HCT116 (cell line): ENCODE measurements at regions not wholly inside any gene's neighbourhood (a gene's known extent, or its start where the extent isn't known, plus 50 kb on each side); places are given as distances from the start of the nearest gene placed in this dataset.

Experiments
- ATAC-seq: fragments of 200-7000 bp; cut with Tn5 transposase; 2 replicates; pipeline ENCODE4 v1.9.1; 2020; ENCODE audit warnings: mild to moderate bottlenecking, moderate library complexity
- BruUV-seq: library from RNA; stranded (reverse); fragments of 400-500 nt; replicated peaks from 2 replicates; lab custom pipeline; 2021; lab: Mats Ljungman, UMichigan
- CTCF ChIA-PET: fragments of 300-600 bp; sonication (Branson Sonifier 250); formaldehyde crosslinking; loops from one replicate; lab custom pipeline; 2021; ENCODE audit warnings: antibody characterized with exemption; lab: Charles Lee
- POLR2A ChIA-PET: fragments of 300-600, 350-600 bp; sonication (Branson Sonifier 250); formaldehyde crosslinking; loops from one replicate; lab custom pipeline; 2021; ENCODE audit warnings: antibody characterized with exemption; lab: Charles Lee
- RAD21 ChIA-PET, 2 experiments: fragments of 300-600 bp; sonication (Branson Sonifier 250); formaldehyde crosslinking; loops; one replicate each; lab custom pipeline; 2023; ENCODE audit warnings: low total read pairs in 2 of 2; ENCODE audit not compliant: uncharacterized antibody in 2 of 2, unreplicated experiment in 2 of 2, low non-redundant PET in 1 of 2; lab: Charles Lee
- DNase-seq: peaks from one replicate; pipeline ENCODE4 v3.0.0-alpha.2; 2010; ENCODE audit warnings: low read depth, low spot score
- H2AFZ ChIP-seq: fragments of 200-600 bp; shearing (Covaris generic), sonication (generic); 2 replicates; pipeline ENCODE4 v1.6.1; 2017; ENCODE audit warnings: low read depth, mixed run types, mixed read lengths, antibody characterized with exemption, low read length; ENCODE audit not compliant: poor library complexity, severe bottlenecking
- H3K27ac ChIP-seq: 2 replicates; pipeline ENCODE4 v1.5.1; 2012; ENCODE audit warnings: low read depth, low read length
- H3K27me3 ChIP-seq: fragments of 200-600 bp; sonication (generic); 2 replicates; pipeline ENCODE4 v1.6.1; 2016; ENCODE audit warnings: mixed run types, low read length, mixed read lengths; ENCODE audit not compliant: insufficient read depth
- H3K36me3 ChIP-seq, 2 experiments: fragments of 200-500 bp in 1 of 2; fragments of 200-600 bp in 1 of 2; sonication (Bioruptor generic) in 1 of 2; sonication (generic) in 1 of 2; 2 replicates each; pipeline versions ENCODE4 v1.5.1 to v1.6.1; 2014 to 2016; ENCODE audit warnings: low read length in 2 of 2, inconsistent platforms in 1 of 2, mixed read lengths in 1 of 2, mixed run types in 1 of 2; ENCODE audit not compliant: insufficient read depth in 2 of 2, control insufficient read depth in 1 of 2
- H3K4me1 ChIP-seq, 2 experiments: fragments of 200-600 bp in 1 of 2; sonication (generic) in 1 of 2; 2 replicates each; pipeline versions ENCODE4 v1.5.1 to v1.6.1; 2012 to 2017; ENCODE audit warnings: low read length in 2 of 2, inconsistent platforms in 1 of 2, mild to moderate bottlenecking in 1 of 2, mixed read lengths in 1 of 2, mixed run types in 1 of 2, moderate library complexity in 1 of 2; ENCODE audit not compliant: insufficient read depth in 2 of 2, control insufficient read depth in 1 of 2
- H3K4me2 ChIP-seq: fragments of 200-600 bp; sonication (generic); 2 replicates; pipeline ENCODE4 v1.6.1; 2017; ENCODE audit warnings: mixed run types, low read length, mixed read lengths
- H3K4me3 ChIP-seq, 2 experiments: fragments of 200-600 bp in 1 of 2; sonication (generic) in 1 of 2; replicated peaks in 1 of 2; 2 replicates each; pipeline ENCODE4 v1.5.1; 2011 to 2016; ENCODE audit warnings: low read length in 2 of 2, control low read depth in 1 of 2, low read depth in 1 of 2, mild to moderate bottlenecking in 1 of 2, mixed read lengths in 1 of 2, mixed run types in 1 of 2
- H3K79me2 ChIP-seq: fragments of 200-600 bp; sonication (generic); 2 replicates; pipeline ENCODE4 v1.6.1; 2017; ENCODE audit warnings: mild to moderate bottlenecking, mixed run types, low read length, moderate library complexity, mixed read lengths; ENCODE audit not compliant: insufficient read depth
- H3K9ac ChIP-seq: fragments of 200-600 bp; sonication (generic); 2 replicates; pipeline ENCODE4 v1.6.1; 2016; ENCODE audit warnings: low read length, mixed read lengths
- H3K9me2 ChIP-seq: fragments of 200-600 bp; sonication (generic), shearing (Covaris generic); 2 replicates; pipeline ENCODE4 v1.6.1; 2017; ENCODE audit warnings: mixed run types, mild to moderate bottlenecking, moderate library complexity; ENCODE audit not compliant: insufficient read depth
- H3K9me3 ChIP-seq, 2 experiments: fragments of 200-500 bp in 1 of 2; fragments of 200-600 bp in 1 of 2; sonication (Bioruptor generic) in 1 of 2; sonication (generic) in 1 of 2; 2 replicates each; pipeline ENCODE4 v1.6.1; 2014 to 2017; ENCODE audit warnings: low read length in 2 of 2, mixed read lengths in 2 of 2, inconsistent platforms in 1 of 2, low read depth in 1 of 2, mild to moderate bottlenecking in 1 of 2, mixed run types in 1 of 2, moderate library complexity in 1 of 2; ENCODE audit not compliant: control insufficient read depth in 1 of 2, insufficient read depth in 1 of 2
- H4K20me1 ChIP-seq: fragments of 200-600 bp; sonication (generic), shearing (Covaris generic); 2 replicates; pipeline ENCODE4 v1.6.1; 2017; ENCODE audit warnings: mixed run types, mild to moderate bottlenecking, moderate library complexity; ENCODE audit not compliant: insufficient read depth
- ATF3 ChIP-seq: IDR thresholded peaks from 2 replicates; pipeline ENCODE4 v1.6.1; 2012
- CTCF ChIP-seq, 3 experiments: fragments of 200-600 bp in 1 of 3; sonication (generic) in 1 of 3; IDR thresholded peaks in 2 of 3; conservative IDR thresholded peaks in 1 of 3; 2 replicates each; pipeline ENCODE4 v1.5.1; 2012 to 2017; ENCODE audit warnings: low read depth in 2 of 3, low read length in 2 of 3, antibody characterized with exemption in 1 of 3, borderline replicate concordance in 1 of 3, control low read depth in 1 of 3, mild to moderate bottlenecking in 1 of 3, mixed read lengths in 1 of 3, mixed run types in 1 of 3, moderate library complexity in 1 of 3; ENCODE audit not compliant: insufficient read depth in 1 of 3
- FOSL1 ChIP-seq: IDR thresholded peaks from 2 replicates; pipeline ENCODE4 v1.6.1; 2012; ENCODE audit warnings: low read depth
- POLR2AphosphoS5 ChIP-seq: IDR thresholded peaks from 2 replicates; pipeline ENCODE4 v1.6.1; 2011; ENCODE audit warnings: mild to moderate bottlenecking, low read depth, low read length, moderate library complexity
- RAD21 ChIP-seq: IDR thresholded peaks from 2 replicates; pipeline ENCODE4 v1.6.1; 2012; ENCODE audit warnings: low read depth, mild to moderate bottlenecking
- SIN3A ChIP-seq: IDR thresholded peaks from 2 replicates; pipeline ENCODE4 v1.6.1; 2012; ENCODE audit warnings: low read depth
- SRF ChIP-seq: IDR thresholded peaks from 2 replicates; pipeline ENCODE4 v1.6.1; 2012; ENCODE audit warnings: low read depth
- intact Hi-C: fragments of 100-400 bp; cut with micrococcal nuclease; formaldehyde crosslinking; loops from 2 replicates; pipeline ENCODE4 v1.10.0; 2022
- TF ChIP-seq, protein P1 (sequence below): IDR thresholded peaks from 2 replicates; pipeline ENCODE4 v1.6.1; 2012; ENCODE audit warnings: low read depth
- TF ChIP-seq, protein P2 (sequence below): IDR thresholded peaks from 2 replicates; pipeline ENCODE4 v1.6.1; 2011; ENCODE audit warnings: mild to moderate bottlenecking, low read length, moderate library complexity; ENCODE audit not compliant: insufficient replicate concordance; ENCODE audit errors: extremely low read depth

GRCh38 chr22:27250886-27251285 lies 550.7 kb downstream of the MN1 start:
- Histone ChIP-seq H3K36me3 (no peaks in the 10 kb centered on the region), H3K4me2 (no peak overlapping the region), H3K4me3 (no peak overlapping the region), H3K9ac (no peak overlapping the region), H3K9me3 (peaks cover 4 to 6% of the 10 kb centered on the region in 2 experiments; a peak in 2 of 4 replicates), H4K20me1 (no peaks in the 10 kb centered on the region), H3K27ac (no peak overlapping the region), H3K27me3 (no peaks in the 10 kb centered on the region; the same call in 1 of the 2 replicates), H3K4me1 (peaks cover 4 to 7% of the 10 kb centered on the region in 2 experiments; a peak in 2 of 4 replicates), H3K79me2 (no peaks in the 10 kb centered on the region), H3K9me2 (no peaks in the 10 kb centered on the region), H2AFZ (no peak overlapping the region)
- ChIA-PET RAD21 (no interaction called here), CTCF (no interaction called here), POLR2A (no interaction called here)
- TF ChIP-seq POLR2AphosphoS5 = no peak
- no peak for TF ChIP-seq FOSL1
- no peak for TF ChIP-seq SRF
- no peak for TF ChIP-seq SIN3A
- no peak for TF ChIP-seq CTCF (IDR thresholded peaks at IDR 0.05 in 2 of 3, conservative IDR thresholded peaks at IDR 0.05 in 1 of 3; ENCODE audit: borderline replicate concordance in 1 of 3, insufficient read depth in 1 of 3, low read depth in 2 of 3, low read length in 2 of 3)
- no peak for TF ChIP-seq RAD21
- TF ChIP-seq, protein P1, sequence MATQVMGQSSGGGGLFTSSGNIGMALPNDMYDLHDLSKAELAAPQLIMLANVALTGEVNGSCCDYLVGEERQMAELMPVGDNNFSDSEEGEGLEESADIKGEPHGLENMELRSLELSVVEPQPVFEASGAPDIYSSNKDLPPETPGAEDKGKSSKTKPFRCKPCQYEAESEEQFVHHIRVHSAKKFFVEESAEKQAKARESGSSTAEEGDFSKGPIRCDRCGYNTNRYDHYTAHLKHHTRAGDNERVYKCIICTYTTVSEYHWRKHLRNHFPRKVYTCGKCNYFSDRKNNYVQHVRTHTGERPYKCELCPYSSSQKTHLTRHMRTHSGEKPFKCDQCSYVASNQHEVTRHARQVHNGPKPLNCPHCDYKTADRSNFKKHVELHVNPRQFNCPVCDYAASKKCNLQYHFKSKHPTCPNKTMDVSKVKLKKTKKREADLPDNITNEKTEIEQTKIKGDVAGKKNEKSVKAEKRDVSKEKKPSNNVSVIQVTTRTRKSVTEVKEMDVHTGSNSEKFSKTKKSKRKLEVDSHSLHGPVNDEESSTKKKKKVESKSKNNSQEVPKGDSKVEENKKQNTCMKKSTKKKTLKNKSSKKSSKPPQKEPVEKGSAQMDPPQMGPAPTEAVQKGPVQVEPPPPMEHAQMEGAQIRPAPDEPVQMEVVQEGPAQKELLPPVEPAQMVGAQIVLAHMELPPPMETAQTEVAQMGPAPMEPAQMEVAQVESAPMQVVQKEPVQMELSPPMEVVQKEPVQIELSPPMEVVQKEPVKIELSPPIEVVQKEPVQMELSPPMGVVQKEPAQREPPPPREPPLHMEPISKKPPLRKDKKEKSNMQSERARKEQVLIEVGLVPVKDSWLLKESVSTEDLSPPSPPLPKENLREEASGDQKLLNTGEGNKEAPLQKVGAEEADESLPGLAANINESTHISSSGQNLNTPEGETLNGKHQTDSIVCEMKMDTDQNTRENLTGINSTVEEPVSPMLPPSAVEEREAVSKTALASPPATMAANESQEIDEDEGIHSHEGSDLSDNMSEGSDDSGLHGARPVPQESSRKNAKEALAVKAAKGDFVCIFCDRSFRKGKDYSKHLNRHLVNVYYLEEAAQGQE = no peak
- TF ChIP-seq ATF3 = no peak
- TF ChIP-seq, protein P2, sequence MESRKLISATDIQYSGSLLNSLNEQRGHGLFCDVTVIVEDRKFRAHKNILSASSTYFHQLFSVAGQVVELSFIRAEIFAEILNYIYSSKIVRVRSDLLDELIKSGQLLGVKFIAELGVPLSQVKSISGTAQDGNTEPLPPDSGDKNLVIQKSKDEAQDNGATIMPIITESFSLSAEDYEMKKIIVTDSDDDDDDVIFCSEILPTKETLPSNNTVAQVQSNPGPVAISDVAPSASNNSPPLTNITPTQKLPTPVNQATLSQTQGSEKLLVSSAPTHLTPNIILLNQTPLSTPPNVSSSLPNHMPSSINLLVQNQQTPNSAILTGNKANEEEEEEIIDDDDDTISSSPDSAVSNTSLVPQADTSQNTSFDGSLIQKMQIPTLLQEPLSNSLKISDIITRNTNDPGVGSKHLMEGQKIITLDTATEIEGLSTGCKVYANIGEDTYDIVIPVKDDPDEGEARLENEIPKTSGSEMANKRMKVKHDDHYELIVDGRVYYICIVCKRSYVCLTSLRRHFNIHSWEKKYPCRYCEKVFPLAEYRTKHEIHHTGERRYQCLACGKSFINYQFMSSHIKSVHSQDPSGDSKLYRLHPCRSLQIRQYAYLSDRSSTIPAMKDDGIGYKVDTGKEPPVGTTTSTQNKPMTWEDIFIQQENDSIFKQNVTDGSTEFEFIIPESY = no peak
- no TSS peak for BruUV-seq
- intact Hi-C loops = no loop called here
- ATAC-seq (no peak), DNase-seq (no peak)
